ENCODE measurements at regions not wholly inside any gene's neighbourhood (a gene's known extent, or its start where the extent isn't known, plus 50 kb on each side); places are given as distances from the start of the nearest gene placed in this dataset.
A peak's percentile ranks its signal among the peaks of the same experiment; 100 is the strongest.

GRCh38 chr15:39181940-39182339 is 398.9 kb upstream of the THBS1 start:
- H3K36me3 ChIP-seq (ENCODE audit: low read depth): no peaks in the 10 kb centered on the region
- H3K9me2 ChIP-seq (ENCODE audit: insufficient read depth): no peaks in the 10 kb centered on the region
- peak overlapping the region; percentile 56 for H3K9ac ChIP-seq
- TF ChIP-seq EZH2phosphoT487 (IDR thresholded peaks at IDR 0.05; ENCODE audit: insufficient read depth, low read depth) (no peak), EZH2 (IDR thresholded peaks at IDR 0.05; ENCODE audit: insufficient read depth, poor library complexity, severe bottlenecking) (no peak)
- H3K4me3 ChIP-seq: 0 out of 2 replicates have a peak overlapping the region, but pooled peaks have one; percentile 7
- H3K9me3 ChIP-seq (ENCODE audit: low read depth): no peaks in the 10 kb centered on the region
- no peaks in the 10 kb centered on the region for H4K20me1 ChIP-seq (ENCODE audit: insufficient read depth)
- H3K79me2 ChIP-seq (ENCODE audit: insufficient read depth): peaks cover 26% of the 10 kb centered on the region
- peaks cover 91% of the 10 kb centered on the region for H3F3A ChIP-seq (ENCODE audit: insufficient read depth)
- in situ Hi-C loops (cut with MboI): no loop called here
- no peaks in the 10 kb centered on the region for H3K27me3 ChIP-seq (replicated peaks; ENCODE audit: insufficient read depth)
- WGBS, 2 experiments (ENCODE audit: low coverage in 1 of 2, low lambda C conversion rate in 2 of 2, missing lambda C conversion rate in 2 of 2): 0 to 2% methylated on average over 2 of the region's 2 CpGs
- no peak overlapping the region for H2AFZ ChIP-seq
- peak; percentile 52 for DNase-seq
- H3K27ac ChIP-seq: peak overlapping the region; percentile 85
- peak overlapping the region; percentile 34 for H3K4me2 ChIP-seq (ENCODE audit: unreplicated experiment)
- peaks cover 63% of the 10 kb centered on the region for H3K4me1 ChIP-seq (ENCODE audit: insufficient read depth)

GRCh38 chr15:39183164-39183881 is 397.6 kb upstream of the THBS1 start:
- H3K27me3 ChIP-seq (replicated peaks; ENCODE audit: insufficient read depth): no peaks in the 10 kb centered on the region
- peaks cover 72% of the 10 kb centered on the region for H3K4me1 ChIP-seq (ENCODE audit: insufficient read depth)
- H3K4me2 ChIP-seq (ENCODE audit: unreplicated experiment): no peak overlapping the region
- peak overlapping the region; percentile 67 for H3K27ac ChIP-seq
- H3K9me2 ChIP-seq (ENCODE audit: insufficient read depth): no peaks in the 10 kb centered on the region
- no peaks in the 10 kb centered on the region for H4K20me1 ChIP-seq (ENCODE audit: insufficient read depth)
- DNase-seq: no peak
- no peaks in the 10 kb centered on the region for H3K9me3 ChIP-seq (ENCODE audit: low read depth)
- WGBS, 2 experiments (ENCODE audit: low coverage in 1 of 2, low lambda C conversion rate in 2 of 2, missing lambda C conversion rate in 2 of 2): 81 to 85% methylated on average over 1 of the region's 1 CpG
- peaks cover 88% of the 10 kb centered on the region for H3F3A ChIP-seq (ENCODE audit: insufficient read depth)
- H2AFZ ChIP-seq: no peak overlapping the region
- TF ChIP-seq EZH2phosphoT487 (IDR thresholded peaks at IDR 0.05; ENCODE audit: insufficient read depth, low read depth) (no peak), EZH2 (IDR thresholded peaks at IDR 0.05; ENCODE audit: insufficient read depth, poor library complexity, severe bottlenecking) (no peak)
- H3K4me3 ChIP-seq: no peak overlapping the region
- no peaks in the 10 kb centered on the region for H3K36me3 ChIP-seq (ENCODE audit: low read depth)
- H3K9ac ChIP-seq: no peak overlapping the region
- in situ Hi-C loops (cut with MboI): no loop called here
- H3K79me2 ChIP-seq (ENCODE audit: insufficient read depth): peaks cover 20% of the 10 kb centered on the region

GRCh38 chr15:39184701-39185390 is 396.0 kb upstream of the THBS1 start:
- H2AFZ ChIP-seq: no peak overlapping the region
- 35 to 36% methylated on average over 4 of the region's 4 CpGs for WGBS, 2 experiments (ENCODE audit: low coverage in 1 of 2, low lambda C conversion rate in 2 of 2, missing lambda C conversion rate in 2 of 2)
- H3K36me3 ChIP-seq (ENCODE audit: low read depth): no peaks in the 10 kb centered on the region
- peaks cover 14% of the 10 kb centered on the region for H3K79me2 ChIP-seq (ENCODE audit: insufficient read depth)
- DNase-seq: peak; percentile 66
- no peaks in the 10 kb centered on the region for H3K9me3 ChIP-seq (ENCODE audit: low read depth)
- no peaks in the 10 kb centered on the region for H3K27me3 ChIP-seq (replicated peaks; ENCODE audit: insufficient read depth)
- no peak overlapping the region for H3K4me3 ChIP-seq
- in situ Hi-C loops (cut with MboI): no loop called here
- H3K4me1 ChIP-seq (ENCODE audit: insufficient read depth): peaks cover 77% of the 10 kb centered on the region
- H3K9me2 ChIP-seq (ENCODE audit: insufficient read depth): no peaks in the 10 kb centered on the region
- H3F3A ChIP-seq (ENCODE audit: insufficient read depth): peaks cover 85% of the 10 kb centered on the region
- no peak for TF ChIP-seq EZH2 (IDR thresholded peaks at IDR 0.05; ENCODE audit: insufficient read depth, poor library complexity, severe bottlenecking)
- TF ChIP-seq EZH2phosphoT487 (IDR thresholded peaks at IDR 0.05; ENCODE audit: insufficient read depth, low read depth): no peak
- H3K27ac ChIP-seq: peak overlapping the region; percentile 67
- no peak overlapping the region for H3K9ac ChIP-seq
- H3K4me2 ChIP-seq (ENCODE audit: unreplicated experiment): no peak overlapping the region
- no peaks in the 10 kb centered on the region for H4K20me1 ChIP-seq (ENCODE audit: insufficient read depth)

GRCh38 chr15:39188314-39188713 is 392.6 kb upstream of the THBS1 start:
- in situ Hi-C loops (cut with MboI): no loop called here
- 43 to 45% methylated on average over 1 of the region's 1 CpG for WGBS, 2 experiments (ENCODE audit: low coverage in 1 of 2, low lambda C conversion rate in 2 of 2, missing lambda C conversion rate in 2 of 2)
- Histone ChIP-seq H3K4me2 (ENCODE audit: unreplicated experiment) (no peak overlapping the region), H3K27me3 (replicated peaks; ENCODE audit: insufficient read depth) (no peaks in the 10 kb centered on the region), H3K9me3 (ENCODE audit: low read depth) (no peaks in the 10 kb centered on the region), H3K79me2 (ENCODE audit: insufficient read depth) (peaks cover 25% of the 10 kb centered on the region), H3K27ac (peak overlapping the region; percentile 70), H4K20me1 (ENCODE audit: insufficient read depth) (no peaks in the 10 kb centered on the region), H3K4me3 (no peak overlapping the region), H3K9ac (peak overlapping the region; percentile 10; the same call in 1 of the 2 replicates), H3K4me1 (ENCODE audit: insufficient read depth) (peaks cover 76% of the 10 kb centered on the region), H2AFZ (no peak overlapping the region), H3K36me3 (ENCODE audit: low read depth) (no peaks in the 10 kb centered on the region), H3F3A (ENCODE audit: insufficient read depth) (peaks cover 85% of the 10 kb centered on the region), H3K9me2 (ENCODE audit: insufficient read depth) (no peaks in the 10 kb centered on the region)
- DNase-seq: no peak
- TF ChIP-seq EZH2phosphoT487 (IDR thresholded peaks at IDR 0.05; ENCODE audit: insufficient read depth, low read depth): no peak
- no peak for TF ChIP-seq EZH2 (IDR thresholded peaks at IDR 0.05; ENCODE audit: insufficient read depth, poor library complexity, severe bottlenecking)
